ENCODE measurements at regions not wholly inside any gene's neighbourhood (a gene's known extent, or its start where the extent isn't known, plus 50 kb on each side); places are given as distances from the start of the nearest gene placed in this dataset.
"Not testable (repeated sequence)": the region's sequence is repeated elsewhere in the genome, so short reads cannot be mapped to it uniquely, and the experiment has no call there.

- no peak for TF ChIP-seq CTCF (IDR thresholded peaks at IDR 0.05; ENCODE audit: low read depth, low read length, missing control alignments)
- no peak for DNase-seq (ENCODE audit: low read depth)
- in situ Hi-C loops (cut with HindIII; ENCODE audit: low sequenced_read_pairs), result no loop called here
- no peak overlapping the region for H3K4me3 ChIP-seq (ENCODE audit: low read depth, low read length)
Measured at GRCh38 chr2:234352270-234352669, 144.6 kb downstream of the ARL4C start.

DNA sequence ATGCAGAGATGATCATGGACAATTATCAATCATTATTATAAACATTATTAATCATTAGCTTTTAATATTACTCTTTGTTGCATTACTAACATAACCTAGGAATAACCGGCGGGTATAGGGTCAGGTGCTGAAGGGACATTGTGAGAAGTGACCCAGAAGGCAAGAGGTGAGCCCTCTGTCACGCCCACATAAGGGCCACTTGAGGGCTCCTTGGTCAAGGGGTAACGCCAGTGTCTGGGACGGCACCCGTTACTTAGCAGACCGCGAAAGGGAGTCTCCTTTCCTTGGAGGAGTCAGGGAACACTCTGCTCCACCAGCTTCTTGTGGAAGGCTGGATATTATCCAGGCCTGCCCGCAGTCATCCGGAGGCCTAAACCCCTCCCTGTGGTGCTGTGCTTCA lies 145.0 kb downstream of the ARL4C start:
- H3K4me3 ChIP-seq (ENCODE audit: low read depth, low read length); in situ Hi-C loops (cut with HindIII; ENCODE audit: low sequenced_read_pairs); DNase-seq (ENCODE audit: low read depth): not testable (repeated sequence)

DNA sequence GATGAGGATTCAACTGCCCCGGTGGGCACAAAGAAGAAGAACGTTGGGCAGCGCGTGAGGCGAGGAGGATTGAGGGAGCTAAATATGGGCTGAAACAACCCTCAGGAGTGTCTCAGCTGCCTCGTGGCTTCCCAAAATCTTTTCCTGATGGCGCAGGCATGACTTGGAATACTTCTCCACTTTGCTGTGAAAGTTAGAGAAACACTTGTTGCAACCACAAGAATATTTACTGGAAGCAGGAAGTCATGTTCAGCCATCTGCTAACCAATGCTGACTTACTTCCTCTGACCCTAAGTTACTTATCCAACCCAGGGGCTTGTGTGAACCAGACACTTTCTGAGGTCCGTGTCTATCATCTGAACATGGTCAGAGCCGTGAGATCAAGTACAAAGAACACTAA lies 148.8 kb downstream of the ARL4C start:
- TF ChIP-seq CTCF (IDR thresholded peaks at IDR 0.05; ENCODE audit: low read depth, low read length, missing control alignments), result no peak
- no peak for DNase-seq (ENCODE audit: low read depth)
- in situ Hi-C loops (cut with HindIII; ENCODE audit: low sequenced_read_pairs), result no loop called here
- no peak overlapping the region for H3K4me3 ChIP-seq (ENCODE audit: low read depth, low read length)

DNA sequence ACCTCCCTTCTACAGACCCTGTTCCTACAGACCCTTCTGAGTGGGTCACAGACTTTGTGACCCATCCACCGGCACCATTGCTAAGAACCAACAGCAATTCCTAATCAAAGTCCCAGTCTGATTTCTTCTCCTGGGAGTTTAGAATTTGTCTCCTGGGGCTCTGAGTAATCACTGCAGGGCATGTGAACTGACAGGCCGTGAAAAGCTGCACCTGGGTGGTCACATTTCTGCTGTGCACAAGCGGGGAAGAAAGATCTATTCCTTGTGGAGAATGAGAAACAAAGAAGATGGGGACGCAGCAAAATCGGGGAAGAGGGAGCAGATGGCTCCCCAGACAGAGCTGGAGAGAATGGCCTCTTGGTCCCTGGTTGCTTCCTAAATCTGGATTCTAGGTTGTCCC lies 151.0 kb downstream of the ARL4C start:
- in situ Hi-C loops (cut with HindIII; ENCODE audit: low sequenced_read_pairs), result no loop called here
- DNase-seq (ENCODE audit: low read depth), result no peak
- H3K4me3 ChIP-seq (ENCODE audit: low read depth, low read length), result no peak overlapping the region
- no peak for TF ChIP-seq CTCF (IDR thresholded peaks at IDR 0.05; ENCODE audit: low read depth, low read length, missing control alignments)

GRCh38 chr2:234344012-234344411 lies 152.9 kb downstream of the ARL4C start:
- TF ChIP-seq CTCF (IDR thresholded peaks at IDR 0.05; ENCODE audit: low read depth, low read length, missing control alignments), result no peak
- in situ Hi-C loops (cut with HindIII; ENCODE audit: low sequenced_read_pairs), result no loop called here

DNA sequence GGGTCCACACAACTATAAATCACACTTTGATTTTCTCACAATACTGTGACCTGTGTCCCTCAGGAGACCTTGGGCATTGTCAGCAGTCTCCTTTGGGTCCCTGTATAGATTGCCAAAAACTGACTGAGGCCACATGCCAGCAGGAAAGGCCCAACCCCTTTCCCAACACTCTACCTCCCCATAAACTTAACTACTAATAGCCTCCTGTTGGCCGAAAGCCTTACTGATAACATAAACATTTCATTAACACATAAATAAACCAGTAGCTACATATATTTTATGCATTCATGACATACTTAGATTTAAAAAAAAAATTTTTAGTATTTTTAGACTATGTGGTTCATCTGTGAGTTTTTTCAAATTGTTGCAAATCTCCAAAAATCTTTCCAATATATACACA lies 153.5 kb downstream of the ARL4C start:
- H3K4me3 ChIP-seq (ENCODE audit: low read depth, low read length), result no peak overlapping the region
- no peak for DNase-seq (ENCODE audit: low read depth)
- in situ Hi-C loops (cut with HindIII; ENCODE audit: low sequenced_read_pairs), result no loop called here
- no peak for TF ChIP-seq CTCF (IDR thresholded peaks at IDR 0.05; ENCODE audit: low read depth, low read length, missing control alignments)

More at GRCh38 chr2:234344012-234344411, 152.9 kb downstream of the ARL4C start:
- no peak overlapping the region for H3K4me3 ChIP-seq (ENCODE audit: low read depth, low read length)
- DNase-seq (ENCODE audit: low read depth), result no peak

GRCh38 chr2:234341306-234341985 lies 155.4 kb downstream of the ARL4C start:
- no peak for DNase-seq (ENCODE audit: low read depth)
- TF ChIP-seq CTCF (IDR thresholded peaks at IDR 0.05; ENCODE audit: low read depth, low read length, missing control alignments), result no peak
- in situ Hi-C loops (cut with HindIII; ENCODE audit: low sequenced_read_pairs), result no loop called here
- no peak overlapping the region for H3K4me3 ChIP-seq (ENCODE audit: low read depth, low read length)
